ENCODE measurements at regions not wholly inside any gene's neighbourhood (a gene's known extent, or its start where the extent isn't known, plus 50 kb on each side); places are given as distances from the start of the nearest gene placed in this dataset.
A peak's percentile ranks its signal among the peaks of the same experiment; 100 is the strongest.

DNA sequence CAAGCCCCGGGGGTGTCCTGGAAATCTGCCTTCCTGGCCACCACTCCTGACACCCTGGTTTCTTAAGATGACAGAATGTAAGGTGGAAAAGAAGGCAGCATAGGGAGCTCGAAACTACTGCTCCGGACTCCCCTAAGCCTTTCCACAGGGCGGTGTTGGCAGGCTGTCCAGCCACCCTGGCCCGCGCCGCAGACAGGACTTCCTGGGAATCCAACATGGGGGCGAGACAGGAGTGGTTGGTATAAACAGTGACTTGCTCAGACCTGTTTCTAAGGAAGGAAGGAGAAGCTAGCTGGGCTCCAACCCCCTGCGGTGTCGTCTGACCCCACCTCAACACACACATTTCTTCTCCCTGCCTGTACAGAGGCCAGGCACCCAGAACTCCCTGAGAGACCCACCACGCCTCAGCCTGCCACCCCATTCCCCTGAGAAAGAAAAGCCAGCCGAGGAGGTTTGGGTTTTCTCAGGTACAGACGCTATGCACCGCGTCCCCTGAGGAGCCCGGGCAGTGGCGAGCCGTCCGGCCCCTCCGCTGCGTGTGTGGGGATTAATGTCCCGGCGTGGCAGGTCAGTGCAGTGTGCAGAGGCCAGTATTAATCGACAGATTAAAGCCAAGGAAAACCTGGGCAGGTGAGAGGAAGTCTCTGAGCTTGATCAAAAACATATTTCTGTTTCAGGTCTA lies 349.6 kb upstream of the MKI67 start:
- Histone ChIP-seq H3K18ac (ENCODE audit: low read length) (no peak overlapping the region), H2AFZ (ENCODE audit: low read length) (no peak overlapping the region), H2BK120ac (ENCODE audit: low read depth, low read length) (no peak overlapping the region), H3K4me3 (ENCODE audit: low read length in 2 of 2) (no peak overlapping the region), H4K91ac (ENCODE audit: low read depth, low read length, poor library complexity) (no peak overlapping the region), H2AK5ac (ENCODE audit: low read depth, low read length) (peak overlapping the region; percentile 19), H3K9ac (ENCODE audit: low read depth, low read length, poor library complexity) (no peak overlapping the region), H3K79me1 (ENCODE audit: low read depth, low read length) (no peaks in the 10 kb centered on the region), H3K14ac (ENCODE audit: low read length) (no peak overlapping the region), H3K27ac (replicated peaks; ENCODE audit: low read length) (no peak overlapping the region), H3K23ac (ENCODE audit: low read depth, low read length, poor library complexity) (no peak overlapping the region), H2BK12ac (ENCODE audit: low read length) (no peak overlapping the region), H3K27me3 (ENCODE audit: control insufficient read depth in 3 of 3, insufficient read depth in 3 of 3, low read depth in 1 of 3, low read length in 3 of 3) (no peaks in the 10 kb centered on the region), H3K9me3 (replicated peaks in 1 of 2; ENCODE audit: control insufficient read depth in 2 of 2, insufficient read depth in 1 of 2, low read depth in 1 of 2, low read length in 2 of 2) (peaks cover 0 to 4% of the 10 kb centered on the region in 2 donors), H4K8ac (ENCODE audit: low read depth, low read length) (no peak overlapping the region), H2BK15ac (ENCODE audit: low read length) (no peak overlapping the region), H2BK5ac (ENCODE audit: low read length) (no peak overlapping the region), H3K4me1 (ENCODE audit: control insufficient read depth in 2 of 2, insufficient read depth in 1 of 2, low read depth in 1 of 2, low read length in 2 of 2) (peaks cover 0 to 2% of the 10 kb centered on the region in 2 donors), H3K4me2 (ENCODE audit: insufficient read depth, low read length, poor library complexity, severe bottlenecking) (no peak overlapping the region), H3K36me3 (replicated peaks in 1 of 2; ENCODE audit: control insufficient read depth in 2 of 2, insufficient read depth in 2 of 2, low read length in 2 of 2) (no peaks in the 10 kb centered on the region), H3K4ac (ENCODE audit: low read length) (no peak overlapping the region)
- no peak for DNase-seq (ENCODE audit: low spot score)
- WGBS, 2 donors (ENCODE audit: extremely low coverage in 2 of 2, insufficient read length in 2 of 2, insufficient replicate concordance in 1 of 2): no CpG with 5 or more reads among the region's 24 CpGs

DNA sequence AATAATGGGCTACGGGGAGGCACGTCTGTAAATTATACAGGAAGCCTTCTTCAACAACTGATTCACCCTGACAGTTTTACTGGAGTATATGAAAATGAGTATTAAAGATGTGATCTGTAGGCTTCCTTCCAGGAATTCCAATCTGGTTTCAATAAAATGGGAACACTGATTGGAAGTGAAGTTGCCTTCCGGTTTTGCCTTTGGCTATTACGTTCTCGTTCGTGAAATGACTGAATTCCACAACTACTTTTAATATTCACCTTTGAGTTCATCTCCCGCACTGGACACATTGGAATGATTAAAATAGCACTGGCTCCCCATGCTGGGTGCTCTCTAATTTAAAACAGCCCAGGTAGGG lies 350.1 kb upstream of the MKI67 start:
- H2BK120ac ChIP-seq (ENCODE audit: low read depth, low read length): no peak overlapping the region
- no peaks in the 10 kb centered on the region for H3K79me1 ChIP-seq (ENCODE audit: low read depth, low read length)
- no peaks in the 10 kb centered on the region for H3K27me3 ChIP-seq (ENCODE audit: control insufficient read depth in 3 of 3, insufficient read depth in 3 of 3, low read depth in 1 of 3, low read length in 3 of 3)
- no peak overlapping the region for H2BK12ac ChIP-seq (ENCODE audit: low read length)
- H3K4me3 ChIP-seq (ENCODE audit: low read length in 2 of 2): no peak overlapping the region
- no peak overlapping the region for H4K91ac ChIP-seq (ENCODE audit: low read depth, low read length, poor library complexity)
- H3K9ac ChIP-seq (ENCODE audit: low read depth, low read length, poor library complexity): no peak overlapping the region
- H3K23ac ChIP-seq (ENCODE audit: low read depth, low read length, poor library complexity): no peak overlapping the region
- no CpG with 5 or more reads among the region's 7 CpGs for WGBS, 2 donors (ENCODE audit: extremely low coverage in 2 of 2, insufficient read length in 2 of 2, insufficient replicate concordance in 1 of 2)
- DNase-seq (ENCODE audit: low spot score): no peak
- H3K36me3 ChIP-seq (replicated peaks in 1 of 2; ENCODE audit: control insufficient read depth in 2 of 2, insufficient read depth in 2 of 2, low read length in 2 of 2): no peaks in the 10 kb centered on the region
- no peak overlapping the region for H2AFZ ChIP-seq (ENCODE audit: low read length)
- no peak overlapping the region for H3K4ac ChIP-seq (ENCODE audit: low read length)
- H3K4me2 ChIP-seq (ENCODE audit: insufficient read depth, low read length, poor library complexity, severe bottlenecking): no peak overlapping the region
- no peak overlapping the region for H3K14ac ChIP-seq (ENCODE audit: low read length)
- H2BK15ac ChIP-seq (ENCODE audit: low read length): no peak overlapping the region
- no peak overlapping the region for H4K8ac ChIP-seq (ENCODE audit: low read depth, low read length)
- H2AK5ac ChIP-seq (ENCODE audit: low read depth, low read length): no peak overlapping the region
- H2BK5ac ChIP-seq (ENCODE audit: low read length): no peak overlapping the region
- peaks cover 0 to under 1% of the 10 kb centered on the region in 2 donors for H3K4me1 ChIP-seq (ENCODE audit: control insufficient read depth in 2 of 2, insufficient read depth in 1 of 2, low read depth in 1 of 2, low read length in 2 of 2)
- H3K27ac ChIP-seq (replicated peaks; ENCODE audit: low read length): no peak overlapping the region
- H3K9me3 ChIP-seq (replicated peaks in 1 of 2; ENCODE audit: control insufficient read depth in 2 of 2, insufficient read depth in 1 of 2, low read depth in 1 of 2, low read length in 2 of 2): peaks cover 0 to 3% of the 10 kb centered on the region in 2 donors
- H3K18ac ChIP-seq (ENCODE audit: low read length): no peak overlapping the region

GRCh38 chr10:128476845-128477244 lies 350.6 kb upstream of the MKI67 start:
- no peak overlapping the region for H3K14ac ChIP-seq (ENCODE audit: low read length)
- no peak overlapping the region for H4K91ac ChIP-seq (ENCODE audit: low read depth, low read length, poor library complexity)
- no peak overlapping the region for H2AK5ac ChIP-seq (ENCODE audit: low read depth, low read length)
- no peak overlapping the region for H3K4me2 ChIP-seq (ENCODE audit: insufficient read depth, low read length, poor library complexity, severe bottlenecking)
- H2BK120ac ChIP-seq (ENCODE audit: low read depth, low read length): no peak overlapping the region
- no peak for DNase-seq (ENCODE audit: low spot score)
- H2BK5ac ChIP-seq (ENCODE audit: low read length): no peak overlapping the region
- no peaks in the 10 kb centered on the region for H3K79me1 ChIP-seq (ENCODE audit: low read depth, low read length)
- H2AFZ ChIP-seq (ENCODE audit: low read length): no peak overlapping the region
- no peaks in the 10 kb centered on the region for H3K4me1 ChIP-seq (ENCODE audit: control insufficient read depth in 2 of 2, insufficient read depth in 1 of 2, low read depth in 1 of 2, low read length in 2 of 2)
- no peak overlapping the region for H3K23ac ChIP-seq (ENCODE audit: low read depth, low read length, poor library complexity)
- no peak overlapping the region for H2BK15ac ChIP-seq (ENCODE audit: low read length)
- no peak overlapping the region for H3K27ac ChIP-seq (replicated peaks; ENCODE audit: low read length)
- no peaks in the 10 kb centered on the region for H3K27me3 ChIP-seq (ENCODE audit: control insufficient read depth in 3 of 3, insufficient read depth in 3 of 3, low read depth in 1 of 3, low read length in 3 of 3)
- no CpG with 5 or more reads among the region's 4 CpGs for WGBS, 2 donors (ENCODE audit: extremely low coverage in 2 of 2, insufficient read length in 2 of 2, insufficient replicate concordance in 1 of 2)
- no peaks in the 10 kb centered on the region for H3K9me3 ChIP-seq (replicated peaks in 1 of 2; ENCODE audit: control insufficient read depth in 2 of 2, insufficient read depth in 1 of 2, low read depth in 1 of 2, low read length in 2 of 2)
- H3K4ac ChIP-seq (ENCODE audit: low read length): no peak overlapping the region
- H3K9ac ChIP-seq (ENCODE audit: low read depth, low read length, poor library complexity): no peak overlapping the region
- H2BK12ac ChIP-seq (ENCODE audit: low read length): no peak overlapping the region
- no peaks in the 10 kb centered on the region for H3K36me3 ChIP-seq (replicated peaks in 1 of 2; ENCODE audit: control insufficient read depth in 2 of 2, insufficient read depth in 2 of 2, low read length in 2 of 2)
- H4K8ac ChIP-seq (ENCODE audit: low read depth, low read length): no peak overlapping the region
- H3K18ac ChIP-seq (ENCODE audit: low read length): no peak overlapping the region
- no peak overlapping the region for H3K4me3 ChIP-seq (ENCODE audit: low read length in 2 of 2)

- Histone ChIP-seq H4K8ac (ENCODE audit: low read depth, low read length) (no peak overlapping the region), H3K4me1 (ENCODE audit: control insufficient read depth in 2 of 2, insufficient read depth in 1 of 2, low read depth in 1 of 2, low read length in 2 of 2) (no peaks in the 10 kb centered on the region), H3K4me2 (ENCODE audit: insufficient read depth, low read length, poor library complexity, severe bottlenecking) (no peak overlapping the region), H3K79me1 (ENCODE audit: low read depth, low read length) (no peaks in the 10 kb centered on the region), H3K4ac (ENCODE audit: low read length) (no peak overlapping the region), H3K23ac (ENCODE audit: low read depth, low read length, poor library complexity) (no peak overlapping the region), H3K9ac (ENCODE audit: low read depth, low read length, poor library complexity) (no peak overlapping the region), H4K91ac (ENCODE audit: low read depth, low read length, poor library complexity) (no peak overlapping the region), H2AFZ (ENCODE audit: low read length) (no peak overlapping the region), H2BK12ac (ENCODE audit: low read length) (no peak overlapping the region), H3K27me3 (ENCODE audit: control insufficient read depth in 3 of 3, insufficient read depth in 3 of 3, low read depth in 1 of 3, low read length in 3 of 3) (no peaks in the 10 kb centered on the region), H2BK5ac (ENCODE audit: low read length) (no peak overlapping the region), H3K9me3 (replicated peaks in 1 of 2; ENCODE audit: control insufficient read depth in 2 of 2, insufficient read depth in 1 of 2, low read depth in 1 of 2, low read length in 2 of 2) (peaks cover 0 to 3% of the 10 kb centered on the region in 2 donors), H2BK120ac (ENCODE audit: low read depth, low read length) (no peak overlapping the region), H3K18ac (ENCODE audit: low read length) (no peak overlapping the region), H3K36me3 (replicated peaks in 1 of 2; ENCODE audit: control insufficient read depth in 2 of 2, insufficient read depth in 2 of 2, low read length in 2 of 2) (no peaks in the 10 kb centered on the region), H3K4me3 (ENCODE audit: low read length in 2 of 2) (no peak overlapping the region), H3K14ac (ENCODE audit: low read length) (no peak overlapping the region), H2BK15ac (ENCODE audit: low read length) (no peak overlapping the region), H2AK5ac (ENCODE audit: low read depth, low read length) (no peak overlapping the region), H3K27ac (replicated peaks; ENCODE audit: low read length) (no peak overlapping the region)
- DNase-seq (ENCODE audit: low spot score): no peak
- WGBS, 2 donors (ENCODE audit: extremely low coverage in 2 of 2, insufficient read length in 2 of 2, insufficient replicate concordance in 1 of 2): no CpG with 5 or more reads among the region's 9 CpGs
Measured at GRCh38 chr10:128480601-128481000, 354.4 kb upstream of the MKI67 start.

Data from neuronal stem cell (in vitro differentiated cells).